Stimulated activated CD4-positive, alpha-beta T cell treated with anti-CD3 and anti-CD28 coated beads, Interleukin-1b, Interleukin-23, amount 100 ng/mL, for 48 hours (primary cell): ENCODE measurements at regions not wholly inside any gene's neighbourhood (a gene's known extent, or its start where the extent isn't known, plus 50 kb on each side); places are given as distances from the start of the nearest gene placed in this dataset.

Experiments used
- DNase-seq: peaks from one replicate; pipeline ENCODE4 v3.0.0-alpha.2; 2020

DNA sequence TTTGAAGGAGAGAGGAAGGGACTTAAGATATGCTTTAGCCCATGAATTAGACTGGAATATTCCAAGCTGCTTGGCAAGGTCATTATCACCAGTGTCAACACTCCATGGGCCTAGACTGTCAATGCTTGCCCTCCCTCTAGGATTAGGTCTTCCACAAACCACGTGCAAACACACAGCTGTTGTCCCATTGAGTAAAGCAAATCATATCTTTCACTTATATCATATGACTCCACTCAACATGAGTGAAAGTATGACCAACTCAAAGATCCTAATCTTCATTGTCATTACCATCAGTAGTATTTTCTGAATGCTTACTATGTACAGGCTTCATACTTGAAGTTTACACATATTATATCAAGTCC lies 57.0 kb upstream of the GRAMD2B start:
- no peak for DNase-seq

GRCh38 chr5:126368239-126368812 lies 54.9 kb upstream of the GRAMD2B start:
- no peak for DNase-seq

DNA sequence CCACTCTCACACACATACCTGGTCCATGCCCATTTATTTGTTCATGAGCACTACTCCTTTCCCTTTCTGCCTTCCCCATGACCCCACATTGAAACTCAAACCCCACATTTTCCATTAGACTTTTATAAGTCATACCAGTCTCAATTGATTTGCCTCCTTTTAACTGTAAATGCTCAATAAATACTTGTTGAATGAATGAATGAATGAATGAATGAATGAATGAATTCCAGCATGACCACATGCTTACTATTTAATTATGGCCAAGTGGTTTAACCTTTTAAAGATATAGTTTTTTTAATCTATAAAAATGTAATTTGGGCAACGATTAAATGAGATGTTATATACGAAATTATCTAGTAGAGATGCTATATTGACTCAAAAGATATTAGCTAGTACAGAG lies 54.1 kb upstream of the GRAMD2B start:
- DNase-seq: no peak

DNA sequence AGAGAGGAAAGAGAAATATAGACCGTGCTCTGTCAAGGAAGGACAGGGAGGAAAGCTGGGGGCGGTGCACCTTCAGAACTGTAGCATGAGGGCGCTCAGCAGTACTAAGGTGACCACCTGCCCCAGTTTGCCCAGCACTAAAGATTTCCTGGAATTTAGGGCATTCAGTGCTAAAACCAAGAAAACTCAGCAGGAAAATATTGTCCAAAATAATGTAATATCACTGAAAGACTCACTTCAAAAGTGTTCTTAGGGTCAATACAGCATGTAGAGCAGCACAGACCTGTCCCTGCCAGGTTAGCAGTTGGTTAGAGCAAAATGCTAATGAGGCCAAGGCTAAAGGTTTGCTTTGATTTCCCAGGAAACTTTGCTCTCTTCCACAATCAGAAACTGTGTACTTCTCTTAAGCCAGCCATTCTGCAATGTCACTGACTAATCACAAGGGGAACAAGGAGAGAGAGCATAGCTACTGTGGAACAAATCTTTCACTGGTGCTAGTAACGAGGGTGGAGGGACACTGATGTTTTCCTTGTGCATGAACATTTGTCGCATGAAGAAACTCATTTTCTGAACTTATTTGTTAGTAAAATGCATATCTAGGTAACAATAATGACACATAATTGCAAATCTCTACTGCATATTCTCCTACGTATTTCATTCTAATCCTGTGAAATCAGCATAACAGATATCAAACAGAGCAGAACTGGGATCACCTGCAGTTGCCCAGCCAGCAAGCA lies 53.0 kb upstream of the GRAMD2B start:
- no peak for DNase-seq

DNA sequence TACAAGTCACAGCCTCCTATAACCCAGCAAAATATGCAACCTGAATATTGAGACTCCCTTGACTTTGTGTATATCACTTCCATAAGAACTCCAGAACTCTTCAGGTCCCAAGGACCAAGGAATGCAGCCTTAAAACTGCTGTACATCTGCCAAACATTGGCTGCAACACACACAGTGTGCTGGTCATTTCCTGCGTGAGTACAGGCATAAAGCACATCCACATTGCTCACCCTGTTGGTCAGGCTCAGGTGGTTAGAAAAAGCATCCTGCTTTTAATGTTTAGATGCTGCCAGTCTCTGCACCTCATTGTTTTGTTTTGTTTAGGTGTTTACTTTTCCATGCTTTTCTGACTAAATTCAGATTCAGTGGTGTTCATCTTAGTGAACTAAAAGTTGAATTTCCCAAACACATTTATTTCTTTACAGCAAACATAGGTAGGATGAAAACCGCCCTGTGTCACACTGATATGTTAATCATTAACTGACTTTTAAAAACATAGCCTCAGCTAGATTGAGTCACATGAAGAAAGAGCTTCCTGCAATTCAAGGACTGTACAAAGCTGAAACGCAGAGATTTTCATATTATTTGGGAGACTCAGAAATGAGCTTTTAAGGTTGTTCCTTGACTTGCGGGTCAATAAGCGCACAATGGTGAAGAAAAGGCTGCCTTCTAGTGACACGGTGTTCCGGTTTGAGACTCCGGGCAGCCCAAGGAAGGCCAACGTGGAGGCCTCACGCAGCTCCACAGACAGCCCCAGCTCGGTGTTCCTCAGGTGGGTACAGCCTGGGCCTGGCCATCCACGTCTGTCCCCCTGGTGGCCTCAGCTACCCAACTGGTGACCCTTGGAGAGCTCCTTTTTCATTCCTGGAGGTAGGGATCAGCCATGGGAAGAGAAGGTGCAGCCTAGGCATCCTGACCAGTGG lies 52.2 kb upstream of the GRAMD2B start:
- DNase-seq: no peak

- no peak for DNase-seq
These were observed 49.7 kb upstream of the GRAMD2B start for GRCh38 chr5:126373375-126374108.
